ENCODE measurements at regions not wholly inside any gene's neighbourhood (a gene's known extent, or its start where the extent isn't known, plus 50 kb on each side); places are given as distances from the start of the nearest gene placed in this dataset.

DNA sequence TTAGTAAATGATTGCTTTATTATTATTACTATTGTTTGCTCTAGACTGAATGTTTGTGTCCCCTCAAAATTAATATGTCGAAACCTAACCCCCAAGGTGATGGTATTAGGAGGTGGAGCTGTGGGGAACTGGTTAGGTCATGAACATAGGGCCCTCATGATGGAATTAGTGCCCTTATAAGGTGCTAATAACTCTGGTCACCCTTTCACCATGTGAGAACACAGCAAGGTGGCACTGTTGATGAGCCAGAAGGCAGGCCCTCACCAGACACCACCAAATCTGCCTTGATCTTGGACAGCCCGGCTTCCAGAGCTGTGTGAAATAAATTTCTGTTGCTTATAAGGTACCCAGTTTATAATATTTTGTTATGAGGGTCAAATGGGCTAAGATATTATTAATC, 95.8 kb downstream of the BDNF start:
- no peak for DNase-seq

DNA sequence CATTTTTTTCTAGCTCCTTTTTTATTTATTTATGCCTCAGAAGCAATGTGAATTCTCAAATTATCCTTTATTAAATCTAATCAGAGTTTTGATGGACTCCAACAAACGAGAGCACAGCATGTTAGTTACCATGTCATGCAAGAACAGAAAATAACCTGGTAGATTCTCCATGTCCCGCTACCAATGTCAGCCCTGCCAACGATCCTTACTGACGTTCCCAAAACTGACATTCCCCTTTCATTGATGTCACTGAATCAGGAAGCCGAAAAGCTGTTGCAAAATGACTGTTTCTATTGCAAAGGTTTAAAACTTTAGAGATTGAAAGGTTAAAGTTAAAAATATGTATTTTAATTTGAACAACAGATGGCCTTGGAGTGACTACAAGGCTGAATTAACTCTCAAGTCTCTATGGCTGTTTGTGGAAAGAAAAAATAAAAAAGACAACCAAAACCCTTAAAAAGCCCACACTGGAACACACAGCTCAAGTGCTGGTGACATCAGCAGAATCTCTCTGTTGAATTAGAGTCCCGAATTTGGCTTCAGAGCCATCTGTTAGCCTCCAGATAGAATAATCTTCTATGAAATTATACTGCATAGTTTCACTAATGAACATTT, 96.8 kb downstream of the BDNF start:
- no peak for DNase-seq

DNA sequence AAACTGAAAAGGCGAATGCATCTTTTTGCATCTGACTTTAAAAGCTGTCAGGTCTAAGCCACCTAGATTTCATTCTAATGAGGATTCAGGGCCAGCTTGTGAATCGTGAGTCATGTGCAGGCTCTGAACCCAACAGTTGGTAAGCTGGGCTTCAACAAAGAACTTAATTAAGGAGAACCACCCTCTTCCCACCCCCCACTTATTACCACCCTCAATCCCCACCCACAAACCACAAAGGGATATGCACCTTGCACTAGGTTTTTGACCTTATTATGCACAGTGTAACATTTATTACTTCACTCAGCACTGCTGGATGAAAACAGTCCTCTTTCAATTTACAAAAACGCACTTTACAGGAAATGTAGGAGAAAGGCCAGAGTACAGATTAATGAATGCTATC, 94.1 kb upstream of the LIN7C start:
- no peak for DNase-seq

DNA sequence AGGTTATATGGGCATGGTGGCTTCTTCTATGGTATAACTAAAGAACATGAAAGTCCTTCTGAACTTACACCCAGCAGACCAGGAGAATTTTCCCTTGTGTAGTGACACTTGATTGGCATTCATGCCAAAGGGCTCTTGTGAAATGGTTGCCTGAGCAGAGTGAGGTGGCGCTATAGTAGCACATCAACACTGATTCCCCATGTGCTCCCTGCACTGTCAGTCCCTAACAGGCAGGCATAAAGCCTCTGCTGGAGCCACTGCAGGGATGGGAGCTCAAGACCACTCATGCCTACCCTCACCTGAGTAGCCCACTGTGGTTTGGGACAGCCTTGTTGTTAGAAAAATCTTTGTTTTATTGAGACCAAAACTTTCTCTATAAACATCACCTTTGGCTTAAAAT, 92.6 kb upstream of the LIN7C start:
- DNase-seq, result no peak

DNA sequence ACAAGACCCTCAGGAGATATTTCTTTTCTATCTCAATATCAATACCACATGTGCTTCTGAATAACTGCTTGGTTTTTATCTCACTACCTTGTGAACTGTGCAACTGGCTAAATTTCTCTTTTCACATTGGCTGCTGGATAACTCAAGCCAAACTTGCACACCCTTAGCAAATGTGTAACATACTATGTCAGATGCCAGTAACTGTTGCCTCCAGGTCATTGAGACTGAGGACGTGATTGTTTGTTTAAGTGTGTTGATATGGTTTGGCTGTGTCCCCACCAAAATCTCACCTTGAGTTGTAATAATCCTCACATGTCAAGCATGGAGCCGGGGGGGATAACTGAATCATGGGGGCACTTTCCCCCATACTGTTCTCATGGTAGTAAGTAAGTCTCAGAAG, 90.2 kb upstream of the LIN7C start:
- DNase-seq, result no peak

DNA sequence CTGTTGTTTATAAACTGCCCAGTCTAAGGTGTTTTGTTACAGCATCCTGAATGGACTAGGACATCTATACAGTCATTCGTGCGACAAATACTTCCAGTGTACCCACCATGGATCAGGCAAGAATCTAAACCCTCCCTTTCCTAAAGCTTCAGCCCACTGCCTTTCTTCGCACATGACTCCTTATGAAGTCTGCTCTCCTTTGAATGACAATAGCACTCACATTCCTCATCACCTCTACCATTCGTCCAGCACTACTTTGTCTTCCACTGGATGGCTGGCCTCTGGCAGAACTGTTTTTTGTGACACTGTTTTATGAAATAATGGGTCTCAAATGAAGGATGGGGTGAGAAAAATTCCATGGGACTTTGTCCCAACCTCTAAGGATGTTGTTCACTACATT, 89.8 kb upstream of the LIN7C start:
- no peak for DNase-seq

DNA sequence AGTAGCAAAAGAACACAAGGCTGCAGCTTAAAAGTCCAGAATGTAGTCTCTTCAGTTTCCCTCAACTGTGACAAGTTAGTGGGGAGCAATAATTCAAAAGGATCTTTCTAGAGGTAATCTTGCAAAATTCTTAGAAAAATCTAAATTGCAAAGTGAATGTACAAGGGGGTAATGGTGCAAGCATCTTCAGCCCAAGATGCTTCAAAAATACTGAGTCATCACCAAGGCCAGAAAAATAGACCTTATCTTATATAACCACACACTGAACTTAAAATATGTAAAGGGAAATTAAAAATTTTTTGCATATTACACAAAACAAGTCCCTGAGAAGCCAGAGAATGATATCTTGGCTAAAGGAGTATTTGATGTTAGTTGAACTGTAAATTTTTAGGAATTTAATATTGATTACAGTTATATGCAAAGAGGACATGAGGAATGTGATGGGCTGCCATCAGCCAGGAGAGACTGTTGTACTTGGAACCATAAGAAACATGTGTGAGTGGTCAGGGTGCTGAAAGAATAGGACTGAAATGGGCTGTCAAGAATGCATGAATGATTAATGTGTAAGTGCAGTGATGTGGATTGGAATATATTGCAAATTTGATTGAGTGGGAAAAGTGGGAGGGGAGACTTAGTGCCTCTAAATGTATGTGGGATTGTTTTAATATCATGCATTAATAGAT, 85.7 kb upstream of the LIN7C start:
- peak; percentile 27 for DNase-seq

DNA sequence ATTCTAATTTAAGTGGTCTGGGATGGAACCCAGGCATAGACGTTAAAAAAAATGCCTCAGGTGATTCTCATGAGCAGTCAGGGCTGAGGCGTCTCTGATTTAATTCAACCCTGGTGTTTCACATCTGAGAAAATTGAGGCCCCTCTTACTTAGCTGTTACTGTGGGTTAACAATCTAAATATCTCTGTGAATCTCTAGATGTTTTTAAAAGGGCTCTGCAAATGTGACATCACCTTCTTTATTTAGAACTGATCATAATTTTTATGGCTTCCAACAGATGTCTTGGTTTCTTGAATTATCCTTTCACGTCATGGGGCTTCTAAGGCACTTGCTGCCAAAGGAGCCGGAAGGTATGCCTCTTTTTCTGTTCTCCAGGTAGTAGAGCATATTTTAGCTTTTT, 76.1 kb upstream of the LIN7C start:
- DNase-seq, result no peak

DNA sequence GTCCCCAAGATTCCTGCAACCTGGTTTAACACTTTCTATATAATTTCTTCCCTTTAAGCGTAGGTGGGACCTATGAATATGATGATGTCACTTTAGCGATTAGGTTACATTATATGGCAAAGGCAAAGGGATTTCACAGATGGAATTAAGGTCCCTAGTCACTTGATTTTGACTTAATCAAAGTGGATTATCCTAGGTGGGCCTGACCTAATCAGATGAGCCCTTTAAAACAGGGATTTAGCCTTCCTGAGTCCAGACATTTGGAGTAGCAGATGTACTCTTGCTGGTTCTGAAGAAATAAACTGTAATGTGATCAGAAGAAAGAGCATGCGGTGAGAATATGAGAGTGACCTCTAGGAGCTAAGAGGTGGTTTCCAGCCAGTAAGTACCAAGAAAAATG, 67.8 kb upstream of the LIN7C start:
- DNase-seq, result no peak

DNA sequence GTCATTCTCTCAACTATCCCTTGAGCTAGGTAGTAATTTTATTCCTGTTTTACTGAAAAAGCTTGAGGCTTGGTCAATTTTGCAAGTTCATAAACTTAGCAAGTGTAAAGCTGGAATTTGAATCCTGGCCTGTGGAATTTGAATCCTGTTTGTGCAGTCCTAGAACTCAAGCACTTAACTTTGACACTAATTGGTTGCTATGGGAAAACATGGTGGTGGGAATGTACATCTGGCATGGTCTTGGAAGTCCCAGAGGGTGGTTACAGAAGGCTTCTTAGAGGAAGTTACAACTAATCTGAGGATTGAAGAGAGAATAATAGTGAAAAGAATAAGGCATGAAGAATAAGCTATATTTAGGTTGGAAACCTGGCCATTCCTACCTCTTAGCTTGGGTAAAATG, 66.5 kb upstream of the LIN7C start:
- DNase-seq, result peak; percentile 45

DNA sequence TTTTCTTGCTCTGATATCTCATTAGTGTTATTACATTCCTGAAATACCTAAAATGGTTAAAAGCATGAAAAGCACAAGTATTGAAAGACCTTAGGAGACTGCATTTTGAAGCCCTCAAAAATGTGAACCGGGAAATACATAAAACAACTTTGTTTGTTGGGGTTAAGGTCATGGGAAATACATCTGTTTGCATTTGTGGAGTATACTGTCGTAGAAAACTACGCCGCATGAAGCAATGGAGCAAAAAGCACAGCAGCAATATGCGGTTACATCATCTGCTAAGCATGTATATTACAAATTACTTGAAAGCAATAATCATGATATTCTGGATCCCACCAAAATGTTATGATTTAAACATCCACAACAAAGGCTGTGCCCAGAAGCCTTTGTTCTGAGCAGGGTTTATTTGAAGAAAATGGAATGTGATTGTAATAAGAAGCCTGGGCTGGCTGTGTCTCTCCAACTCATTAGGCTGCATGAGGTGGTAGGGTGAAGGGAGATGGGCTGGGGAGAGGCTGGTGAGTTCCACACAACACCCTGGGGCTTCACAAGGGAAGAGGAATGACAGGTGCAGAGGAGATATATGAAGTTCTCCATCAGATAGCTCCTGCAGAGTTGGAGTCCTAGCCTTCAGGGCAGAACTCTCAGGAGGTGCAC, 64.7 kb upstream of the LIN7C start:
- DNase-seq, result peak; percentile 78

DNA sequence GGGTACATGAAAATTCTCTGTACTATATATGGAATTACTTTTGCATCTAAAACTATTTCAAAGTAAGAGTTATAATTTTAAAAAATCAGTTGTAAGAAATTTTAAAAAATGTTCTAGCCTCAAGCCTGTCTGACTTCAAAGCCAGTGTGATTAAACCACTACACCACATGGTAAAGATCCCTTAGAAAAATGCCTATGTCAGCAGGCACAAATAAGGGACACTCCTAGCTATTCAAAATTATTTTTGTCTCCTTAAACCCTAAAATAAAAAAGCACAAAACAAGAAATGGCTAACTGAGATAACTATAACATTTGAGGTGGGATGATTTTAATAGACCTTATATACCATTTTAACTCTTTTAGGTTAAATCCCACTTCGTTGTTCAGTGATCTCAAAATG, 64.0 kb upstream of the LIN7C start:
- no peak for DNase-seq

DNA sequence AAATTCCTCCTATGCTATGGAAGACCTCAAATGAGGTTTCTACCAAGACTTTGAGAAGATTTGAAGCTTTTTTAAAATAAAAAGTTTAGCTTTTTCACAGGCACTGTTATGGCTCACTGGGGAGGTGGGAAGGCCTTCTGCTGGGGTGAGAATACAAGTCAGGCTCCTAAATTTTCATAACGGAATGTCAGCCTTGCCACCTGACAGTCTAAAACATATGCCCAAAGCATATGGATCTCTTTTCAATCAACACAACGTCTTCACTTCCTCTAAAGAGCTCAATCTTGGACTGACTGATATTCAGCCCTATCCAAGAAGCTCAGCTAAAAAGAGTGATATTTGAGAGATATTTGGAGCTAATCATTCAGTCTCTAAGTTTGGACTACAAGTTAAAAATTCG, 57.1 kb upstream of the LIN7C start:
- DNase-seq, result no peak

DNA sequence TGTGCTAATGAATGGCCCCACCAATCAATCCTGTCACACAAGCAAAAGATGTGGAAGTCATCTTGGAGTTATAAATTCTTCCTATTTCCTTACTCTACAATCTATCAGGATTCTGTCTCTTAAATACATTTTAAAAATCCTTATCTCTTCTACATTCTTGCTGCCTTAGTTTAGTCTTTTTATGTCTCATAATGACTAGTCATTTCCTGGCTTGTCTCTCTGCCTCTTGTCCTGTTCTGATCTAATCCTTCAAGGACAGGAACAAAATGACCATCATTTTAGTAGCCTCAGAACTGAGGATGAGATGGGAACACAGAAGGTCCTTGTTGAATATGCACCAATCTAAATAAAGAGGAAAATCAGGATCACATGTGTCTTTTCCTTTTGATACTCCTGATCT, 56.6 kb upstream of the LIN7C start:
- DNase-seq, result no peak

DNA sequence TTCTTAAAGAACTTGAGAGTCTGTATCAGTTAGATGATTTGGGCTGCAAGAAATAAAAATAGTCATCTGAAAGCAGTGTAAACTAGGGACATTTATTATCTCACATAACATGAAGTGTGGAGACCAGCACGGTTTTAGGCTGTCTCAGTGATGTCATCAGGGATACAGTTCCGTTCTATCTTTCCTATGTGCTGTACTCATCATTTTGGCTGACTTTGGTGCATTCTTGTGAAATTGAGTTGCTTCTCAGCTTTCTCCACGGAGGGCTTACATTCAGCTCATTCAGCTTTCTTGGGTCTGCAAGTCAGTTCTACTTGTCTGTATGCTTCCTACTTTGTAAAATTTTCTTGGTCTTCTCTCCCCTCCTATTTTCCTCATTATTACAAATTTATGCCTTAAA, 51.8 kb upstream of the LIN7C start:
- no peak for DNase-seq

DNA sequence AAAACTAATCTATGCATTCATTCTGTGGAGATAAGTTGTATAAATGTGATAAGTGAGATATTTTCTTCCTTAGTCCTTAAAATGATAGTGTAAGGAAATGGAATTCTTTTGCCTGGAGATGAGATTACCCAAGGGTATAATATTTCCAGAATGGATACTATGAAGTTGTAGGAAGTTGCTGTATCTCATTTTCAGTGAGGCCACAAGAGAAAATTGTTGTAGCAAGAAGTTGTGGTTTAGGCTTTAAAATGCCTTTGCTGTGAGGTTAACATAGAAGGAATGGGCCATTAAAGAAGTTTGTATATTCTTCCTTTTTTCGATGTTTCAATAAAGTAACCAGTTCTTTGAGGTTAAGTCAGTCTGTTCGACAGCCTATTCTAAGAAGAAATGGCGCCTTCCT, 50.7 kb upstream of the LIN7C start:
- DNase-seq, result no peak

Data from eye (tissue), 1 donor.